ENCODE measurements at regions not wholly inside any gene's neighbourhood (a gene's known extent, or its start where the extent isn't known, plus 50 kb on each side); places are given as distances from the start of the nearest gene placed in this dataset.

DNA sequence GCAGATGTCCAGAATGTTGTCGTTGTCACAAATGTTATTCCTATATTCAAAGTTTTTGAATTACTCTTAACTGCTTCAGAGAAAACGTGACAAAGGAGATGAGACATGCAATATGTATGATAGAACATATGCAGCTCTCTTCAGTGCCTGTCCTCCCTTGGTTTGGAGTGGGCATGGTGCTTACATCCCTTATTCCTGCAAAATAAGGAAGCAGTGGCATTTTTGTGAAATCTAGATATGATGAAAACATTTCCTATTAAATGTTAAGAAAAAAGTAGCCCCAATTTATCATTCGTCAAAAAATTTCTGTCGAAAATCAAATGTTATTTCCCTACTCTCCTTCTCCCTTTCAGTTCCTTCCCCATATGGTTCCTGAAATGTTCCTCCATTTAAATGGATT lies 457.5 kb upstream of the FANCL start:
- TF ChIP-seq, protein P1, sequence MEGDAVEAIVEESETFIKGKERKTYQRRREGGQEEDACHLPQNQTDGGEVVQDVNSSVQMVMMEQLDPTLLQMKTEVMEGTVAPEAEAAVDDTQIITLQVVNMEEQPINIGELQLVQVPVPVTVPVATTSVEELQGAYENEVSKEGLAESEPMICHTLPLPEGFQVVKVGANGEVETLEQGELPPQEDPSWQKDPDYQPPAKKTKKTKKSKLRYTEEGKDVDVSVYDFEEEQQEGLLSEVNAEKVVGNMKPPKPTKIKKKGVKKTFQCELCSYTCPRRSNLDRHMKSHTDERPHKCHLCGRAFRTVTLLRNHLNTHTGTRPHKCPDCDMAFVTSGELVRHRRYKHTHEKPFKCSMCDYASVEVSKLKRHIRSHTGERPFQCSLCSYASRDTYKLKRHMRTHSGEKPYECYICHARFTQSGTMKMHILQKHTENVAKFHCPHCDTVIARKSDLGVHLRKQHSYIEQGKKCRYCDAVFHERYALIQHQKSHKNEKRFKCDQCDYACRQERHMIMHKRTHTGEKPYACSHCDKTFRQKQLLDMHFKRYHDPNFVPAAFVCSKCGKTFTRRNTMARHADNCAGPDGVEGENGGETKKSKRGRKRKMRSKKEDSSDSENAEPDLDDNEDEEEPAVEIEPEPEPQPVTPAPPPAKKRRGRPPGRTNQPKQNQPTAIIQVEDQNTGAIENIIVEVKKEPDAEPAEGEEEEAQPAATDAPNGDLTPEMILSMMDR (IDR thresholded peaks at IDR 0.05) = no peak
- TF ChIP-seq EP300 (IDR thresholded peaks at IDR 0.05; ENCODE audit: low read depth) (no peak), POLR2A (IDR thresholded peaks at IDR 0.05) (no peak)

Data from transverse colon (tissue), 3 donors.